Esophagus squamous epithelium (tissue), 4 donors: ENCODE measurements at regions not wholly inside any gene's neighbourhood (a gene's known extent, or its start where the extent isn't known, plus 50 kb on each side); places are given as distances from the start of the nearest gene placed in this dataset.

Experiments used
- POLR2A ChIP-seq, 4 donors: fragments of 450-650 bp; IDR thresholded peaks; one replicate each; pipeline ENCODE4 v1.6.1; 2017; ENCODE audit warnings: antibody characterized with exemption in 4 of 4, mild to moderate bottlenecking in 4 of 4, moderate library complexity in 3 of 4
- TF ChIP-seq, protein P1 (sequence below), 6 experiments: fragments of 450-650 bp in 4 of 6; fragments of 200-600 bp in 2 of 6; sonication (generic) in 2 of 6; IDR thresholded peaks; one replicate each; pipeline ENCODE4 v1.5.1; 2016 to 2019; ENCODE audit warnings: antibody characterized with exemption in 6 of 6, mild to moderate bottlenecking in 4 of 6, moderate library complexity in 4 of 6

DNA sequence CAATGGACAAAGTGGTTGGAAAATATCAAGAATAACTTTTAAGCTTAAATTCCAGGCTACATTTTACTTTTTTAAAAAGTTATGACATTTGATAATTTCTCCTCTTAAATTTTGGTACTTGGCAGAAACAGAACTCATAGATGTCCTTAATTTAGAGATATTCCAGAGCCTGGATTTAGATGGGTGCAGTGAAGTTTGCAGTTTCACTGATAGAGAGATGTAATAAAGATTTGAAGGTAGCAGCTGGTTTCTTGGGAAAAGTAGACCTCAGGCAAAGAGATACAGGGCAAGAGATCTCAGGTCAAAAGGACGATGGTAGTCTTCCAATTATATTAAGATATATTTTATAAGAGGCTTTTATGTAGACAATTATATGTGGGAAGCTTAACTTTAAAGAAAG, 134.6 kb downstream of the ISL1 start:
- TF ChIP-seq, protein P1, sequence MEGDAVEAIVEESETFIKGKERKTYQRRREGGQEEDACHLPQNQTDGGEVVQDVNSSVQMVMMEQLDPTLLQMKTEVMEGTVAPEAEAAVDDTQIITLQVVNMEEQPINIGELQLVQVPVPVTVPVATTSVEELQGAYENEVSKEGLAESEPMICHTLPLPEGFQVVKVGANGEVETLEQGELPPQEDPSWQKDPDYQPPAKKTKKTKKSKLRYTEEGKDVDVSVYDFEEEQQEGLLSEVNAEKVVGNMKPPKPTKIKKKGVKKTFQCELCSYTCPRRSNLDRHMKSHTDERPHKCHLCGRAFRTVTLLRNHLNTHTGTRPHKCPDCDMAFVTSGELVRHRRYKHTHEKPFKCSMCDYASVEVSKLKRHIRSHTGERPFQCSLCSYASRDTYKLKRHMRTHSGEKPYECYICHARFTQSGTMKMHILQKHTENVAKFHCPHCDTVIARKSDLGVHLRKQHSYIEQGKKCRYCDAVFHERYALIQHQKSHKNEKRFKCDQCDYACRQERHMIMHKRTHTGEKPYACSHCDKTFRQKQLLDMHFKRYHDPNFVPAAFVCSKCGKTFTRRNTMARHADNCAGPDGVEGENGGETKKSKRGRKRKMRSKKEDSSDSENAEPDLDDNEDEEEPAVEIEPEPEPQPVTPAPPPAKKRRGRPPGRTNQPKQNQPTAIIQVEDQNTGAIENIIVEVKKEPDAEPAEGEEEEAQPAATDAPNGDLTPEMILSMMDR (IDR thresholded peaks at IDR 0.05): no peak
- no peak for TF ChIP-seq POLR2A (IDR thresholded peaks at IDR 0.05)
